ENCODE measurements at regions not wholly inside any gene's neighbourhood (a gene's known extent, or its start where the extent isn't known, plus 50 kb on each side); places are given as distances from the start of the nearest gene placed in this dataset.

DNA sequence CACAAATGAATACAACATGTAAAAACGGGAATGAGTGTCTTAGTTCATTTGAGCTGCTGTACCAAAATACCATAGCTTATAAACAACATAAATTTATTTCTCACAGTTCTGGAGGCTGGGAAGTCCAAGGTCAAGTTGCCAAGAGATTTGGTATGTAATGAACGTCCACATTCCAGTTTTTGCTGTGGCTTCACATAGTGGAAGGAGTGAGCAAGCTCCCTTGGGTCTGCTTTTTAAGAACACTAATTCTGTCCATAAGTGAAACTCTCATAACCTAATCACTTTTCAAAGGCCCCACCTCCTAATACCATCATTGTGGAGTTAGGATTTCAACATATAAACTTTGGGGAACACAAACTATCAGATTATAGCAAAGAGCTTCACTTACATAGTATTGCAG lies 1189.6 kb downstream of the PCDH9 start:
- H3K27me3 Mint-ChIP-seq: no peaks in the 10 kb centered on the region
- DNase-seq (no peak), ATAC-seq (ENCODE audit: poor library complexity) (no peak)
- no peak overlapping the region for H3K27ac Mint-ChIP-seq
- Histone ChIP-seq H3K27me3 (ENCODE audit: control insufficient read depth in 1 of 2, insufficient read depth in 2 of 2, low read length in 2 of 2) (no peaks in the 10 kb centered on the region), H3K4me3 (ENCODE audit: low read length) (no peak overlapping the region), H3K36me3 (ENCODE audit: insufficient read depth, low read length) (no peaks in the 10 kb centered on the region), H3K4me1 (ENCODE audit: insufficient read depth, low read length) (no peaks in the 10 kb centered on the region), H3K27ac (ENCODE audit: low read depth in 1 of 2, low read length in 2 of 2) (no peak overlapping the region), H3K9me3 (ENCODE audit: control insufficient read depth in 1 of 2, insufficient read depth in 1 of 2, low read length in 2 of 2) (no peaks in the 10 kb centered on the region)
- TF ChIP-seq, protein P1, sequence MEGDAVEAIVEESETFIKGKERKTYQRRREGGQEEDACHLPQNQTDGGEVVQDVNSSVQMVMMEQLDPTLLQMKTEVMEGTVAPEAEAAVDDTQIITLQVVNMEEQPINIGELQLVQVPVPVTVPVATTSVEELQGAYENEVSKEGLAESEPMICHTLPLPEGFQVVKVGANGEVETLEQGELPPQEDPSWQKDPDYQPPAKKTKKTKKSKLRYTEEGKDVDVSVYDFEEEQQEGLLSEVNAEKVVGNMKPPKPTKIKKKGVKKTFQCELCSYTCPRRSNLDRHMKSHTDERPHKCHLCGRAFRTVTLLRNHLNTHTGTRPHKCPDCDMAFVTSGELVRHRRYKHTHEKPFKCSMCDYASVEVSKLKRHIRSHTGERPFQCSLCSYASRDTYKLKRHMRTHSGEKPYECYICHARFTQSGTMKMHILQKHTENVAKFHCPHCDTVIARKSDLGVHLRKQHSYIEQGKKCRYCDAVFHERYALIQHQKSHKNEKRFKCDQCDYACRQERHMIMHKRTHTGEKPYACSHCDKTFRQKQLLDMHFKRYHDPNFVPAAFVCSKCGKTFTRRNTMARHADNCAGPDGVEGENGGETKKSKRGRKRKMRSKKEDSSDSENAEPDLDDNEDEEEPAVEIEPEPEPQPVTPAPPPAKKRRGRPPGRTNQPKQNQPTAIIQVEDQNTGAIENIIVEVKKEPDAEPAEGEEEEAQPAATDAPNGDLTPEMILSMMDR (IDR thresholded peaks at IDR 0.05): no peak
- H3K4me3 Mint-ChIP-seq: no peak overlapping the region
- intact Hi-C loops (cut with DNase I, micrococcal nuclease): no loop called here
- POLR2A ChIA-PET: no interaction called here
- H3K4me1 Mint-ChIP-seq (ENCODE audit: low read depth): no peaks in the 10 kb centered on the region
- CTCF ChIA-PET: no interaction called here
- H3K9me3 Mint-ChIP-seq: peaks cover 8% of the 10 kb centered on the region
- H3K36me3 Mint-ChIP-seq (ENCODE audit: low read depth): no peaks in the 10 kb centered on the region

GRCh38 chr13:66037096-66037495 lies 1193.0 kb downstream of the PCDH9 start:
- CTCF ChIA-PET: no interaction called here
- Histone ChIP-seq H3K4me1 (ENCODE audit: insufficient read depth, low read length) (no peaks in the 10 kb centered on the region), H3K36me3 (ENCODE audit: insufficient read depth, low read length) (no peaks in the 10 kb centered on the region), H3K27ac (ENCODE audit: low read depth in 1 of 2, low read length in 2 of 2) (no peak overlapping the region), H3K4me3 (ENCODE audit: low read length) (no peak overlapping the region), H3K9me3 (ENCODE audit: control insufficient read depth in 1 of 2, insufficient read depth in 1 of 2, low read length in 2 of 2) (no peaks in the 10 kb centered on the region), H3K27me3 (ENCODE audit: control insufficient read depth in 1 of 2, insufficient read depth in 2 of 2, low read length in 2 of 2) (no peaks in the 10 kb centered on the region)
- Mint-ChIP-seq H3K36me3 (ENCODE audit: low read depth) (no peaks in the 10 kb centered on the region), H3K27ac (no peak overlapping the region), H3K4me3 (no peak overlapping the region), H3K27me3 (no peaks in the 10 kb centered on the region), H3K4me1 (ENCODE audit: low read depth) (no peaks in the 10 kb centered on the region), H3K9me3 (peaks cover 14% of the 10 kb centered on the region)
- no peak for ATAC-seq (ENCODE audit: poor library complexity)
- intact Hi-C loops (cut with DNase I, micrococcal nuclease): no loop called here
- POLR2A ChIA-PET: no interaction called here
- TF ChIP-seq, protein P1 (IDR thresholded peaks at IDR 0.05): no peak
- no peak for DNase-seq

- no peaks in the 10 kb centered on the region for H3K27me3 Mint-ChIP-seq
- intact Hi-C loops (cut with DNase I, micrococcal nuclease): no loop called here
- Histone ChIP-seq H3K4me1 (ENCODE audit: insufficient read depth, low read length) (no peaks in the 10 kb centered on the region), H3K4me3 (ENCODE audit: low read length) (no peak overlapping the region), H3K9me3 (ENCODE audit: control insufficient read depth in 1 of 2, insufficient read depth in 1 of 2, low read length in 2 of 2) (no peaks in the 10 kb centered on the region), H3K27ac (ENCODE audit: low read depth in 1 of 2, low read length in 2 of 2) (no peak overlapping the region), H3K36me3 (ENCODE audit: insufficient read depth, low read length) (no peaks in the 10 kb centered on the region), H3K27me3 (ENCODE audit: control insufficient read depth in 1 of 2, insufficient read depth in 2 of 2, low read length in 2 of 2) (no peaks in the 10 kb centered on the region)
- POLR2A ChIA-PET: no interaction called here
- no peak for ATAC-seq (ENCODE audit: poor library complexity)
- DNase-seq: no peak
- TF ChIP-seq, protein P1 (IDR thresholded peaks at IDR 0.05): no peak
- H3K27ac Mint-ChIP-seq: no peak overlapping the region
- H3K36me3 Mint-ChIP-seq (ENCODE audit: low read depth): no peaks in the 10 kb centered on the region
- no peak overlapping the region for H3K4me3 Mint-ChIP-seq
- no peaks in the 10 kb centered on the region for H3K4me1 Mint-ChIP-seq (ENCODE audit: low read depth)
- CTCF ChIA-PET: no interaction called here
- H3K9me3 Mint-ChIP-seq: peaks cover 14% of the 10 kb centered on the region
Measured at GRCh38 chr13:66036636-66037035, 1193.5 kb downstream of the PCDH9 start.
